ENCODE measurements at regions not wholly inside any gene's neighbourhood (a gene's known extent, or its start where the extent isn't known, plus 50 kb on each side); places are given as distances from the start of the nearest gene placed in this dataset.
"Not testable (repeated sequence)": the region's sequence is repeated elsewhere in the genome, so short reads cannot be mapped to it uniquely, and the experiment has no call there.

- no peak for DNase-seq
Measured at GRCh38 chr5:104512063-104512825, 949.7 kb upstream of the NUDT12 start.

- DNase-seq, result no peak
Measured at GRCh38 chr5:104498281-104498680, 935.7 kb upstream of the NUDT12 start.

GRCh38 chr5:104494083-104494482 is 931.5 kb upstream of the NUDT12 start:
- no peak for DNase-seq

GRCh38 chr5:104472811-104473210 is 910.2 kb upstream of the NUDT12 start:
- no peak for DNase-seq

GRCh38 chr5:104456122-104456521 is 893.5 kb upstream of the NUDT12 start:
- no peak for DNase-seq

GRCh38 chr5:104452550-104452949 is 890.0 kb upstream of the NUDT12 start:
- DNase-seq, result no peak

GRCh38 chr5:104451911-104452310 is 889.3 kb upstream of the NUDT12 start:
- DNase-seq, result not testable (repeated sequence)

GRCh38 chr5:104444656-104445055 is 882.1 kb upstream of the NUDT12 start:
- DNase-seq, result no peak

- no peak for DNase-seq
Measured at GRCh38 chr5:104443706-104444105, 881.1 kb upstream of the NUDT12 start.

GRCh38 chr5:104431981-104432380 is 869.4 kb upstream of the NUDT12 start:
- no peak for DNase-seq

GRCh38 chr5:104431002-104431620 is 868.5 kb upstream of the NUDT12 start:
- no peak for DNase-seq

GRCh38 chr5:104429911-104430310 is 867.3 kb upstream of the NUDT12 start:
- DNase-seq, result no peak

GRCh38 chr5:104421431-104421830 is 858.8 kb upstream of the NUDT12 start:
- DNase-seq, result no peak

GRCh38 chr5:104418056-104418455 is 855.5 kb upstream of the NUDT12 start:
- DNase-seq, result no peak

- DNase-seq, result no peak
Measured at GRCh38 chr5:104412649-104413240, 850.2 kb upstream of the NUDT12 start.

GRCh38 chr5:104400941-104401340 is 838.4 kb upstream of the NUDT12 start:
- no peak for DNase-seq

GRCh38 chr5:104385906-104386305 is 823.3 kb upstream of the NUDT12 start:
- DNase-seq, result no peak

GRCh38 chr5:104375345-104375744 is 812.8 kb upstream of the NUDT12 start:
- no peak for DNase-seq

GRCh38 chr5:104372796-104373195 is 810.2 kb upstream of the NUDT12 start:
- DNase-seq, result no peak

GRCh38 chr5:104372376-104372775 is 809.8 kb upstream of the NUDT12 start:
- DNase-seq, result no peak

GRCh38 chr5:104370523-104370922 is 807.9 kb upstream of the NUDT12 start:
- no peak for DNase-seq

GRCh38 chr5:104367978-104368377 is 805.4 kb upstream of the NUDT12 start:
- DNase-seq, result no peak

- DNase-seq, result no peak
Measured at GRCh38 chr5:104363567-104363966, 801.0 kb upstream of the NUDT12 start.

GRCh38 chr5:104361932-104362331 is 799.3 kb upstream of the NUDT12 start:
- DNase-seq, result no peak

All from hippocampal formation (tissue), 2 donors.